Dermis microvascular lymphatic vessel endothelial cell (primary cell): ENCODE measurements at regions not wholly inside any gene's neighbourhood (a gene's known extent, or its start where the extent isn't known, plus 50 kb on each side); places are given as distances from the start of the nearest gene placed in this dataset.

Experiments
- DNase-seq, 2 donors: peaks; one replicate each; pipeline versions ENCODE4 v3.0.0 to v3.0.0-alpha.2; 2010; ENCODE audit warnings: low read depth in 2 of 2

DNA sequence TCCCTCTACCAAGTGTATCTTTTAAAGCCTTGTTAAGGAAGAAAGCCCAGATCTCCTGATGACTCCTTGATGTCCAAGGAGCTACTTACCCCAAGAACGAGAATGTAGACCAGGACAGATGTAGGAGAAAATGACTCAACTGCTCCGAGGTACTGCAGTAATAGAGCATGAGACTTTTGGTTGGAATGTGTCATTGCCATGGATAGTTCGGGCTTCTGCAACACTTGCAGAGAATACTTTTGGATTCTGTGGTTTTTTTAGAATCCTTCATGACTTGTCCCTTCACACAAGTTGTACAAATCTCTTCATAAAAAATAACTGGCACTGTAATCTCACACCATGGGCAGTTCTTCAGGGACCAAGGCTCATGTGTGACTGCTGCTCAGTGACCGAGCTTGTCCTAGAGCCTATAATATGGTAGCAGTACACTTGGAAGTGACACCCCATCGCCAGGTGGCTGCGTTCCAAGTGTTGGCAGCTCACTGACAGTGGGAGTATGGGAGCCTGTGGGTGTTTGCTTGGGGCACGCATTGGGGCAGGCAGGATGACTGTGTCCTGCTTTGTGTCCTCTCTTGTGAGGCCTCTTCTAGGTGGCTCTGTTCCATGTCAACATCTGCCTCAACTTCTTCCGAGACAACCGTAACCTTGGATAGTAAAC is 87.9 kb upstream of the WDR1 start:
- no peak for DNase-seq

DNA sequence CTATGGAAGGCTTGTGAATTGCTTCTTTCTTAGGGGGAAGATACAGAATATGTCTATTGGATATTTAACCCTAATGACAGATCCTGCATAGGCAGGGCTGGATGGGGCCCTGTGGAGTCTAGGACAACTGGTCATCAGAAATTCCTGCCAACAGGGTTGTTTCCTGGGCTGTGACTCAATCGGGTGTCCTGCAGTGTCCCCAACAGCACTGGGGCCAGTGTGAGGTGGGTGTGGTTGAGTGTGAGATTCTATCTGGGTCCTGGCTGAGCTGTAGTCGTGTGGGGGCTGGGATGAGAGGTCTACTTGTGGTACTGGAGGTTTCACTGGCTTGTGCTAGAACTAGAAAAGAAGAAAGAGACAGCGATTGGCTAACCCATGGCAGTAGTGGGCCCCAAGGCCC is 87.3 kb upstream of the WDR1 start:
- no peak for DNase-seq

DNA sequence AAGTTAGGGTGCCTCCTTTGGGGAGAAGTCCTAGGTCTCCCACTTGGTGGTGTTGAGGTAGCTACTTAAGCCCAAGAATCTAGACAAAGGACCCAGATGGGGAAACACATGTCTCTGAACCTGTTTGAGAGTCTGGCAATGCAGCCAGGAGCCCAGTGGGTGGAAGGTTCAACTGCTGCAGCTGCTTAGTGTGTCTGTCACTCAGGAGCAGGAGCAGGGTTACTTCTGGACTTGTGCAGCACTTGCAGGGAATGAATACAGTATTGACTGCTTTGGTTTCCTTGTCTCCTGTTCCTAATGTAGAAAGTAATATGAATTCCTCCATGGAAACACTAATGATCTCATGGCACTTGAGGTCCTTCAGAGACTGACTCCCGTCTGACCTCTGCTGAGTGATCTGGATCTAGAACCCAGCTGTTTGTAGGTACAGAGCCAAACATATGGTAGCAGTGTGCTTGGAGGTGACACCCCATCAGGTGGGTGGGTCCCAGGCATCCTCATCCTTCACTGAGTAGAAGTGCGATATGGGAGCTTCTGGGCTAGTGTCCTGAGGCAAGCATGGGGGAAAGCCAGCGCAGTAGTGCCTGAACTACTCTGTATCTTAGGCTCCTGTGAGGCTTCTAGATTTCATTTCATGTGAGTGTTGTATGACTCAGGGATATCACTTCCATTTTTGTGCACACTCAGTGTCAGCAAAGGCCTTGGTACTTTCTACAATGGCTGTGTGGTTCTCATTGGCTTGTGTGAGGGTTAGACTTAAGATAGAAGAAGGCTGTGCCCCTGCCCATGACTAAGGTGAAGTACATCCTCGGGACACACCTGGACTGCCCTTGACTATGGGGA is 85.0 kb upstream of the WDR1 start:
- DNase-seq: no peak

DNA sequence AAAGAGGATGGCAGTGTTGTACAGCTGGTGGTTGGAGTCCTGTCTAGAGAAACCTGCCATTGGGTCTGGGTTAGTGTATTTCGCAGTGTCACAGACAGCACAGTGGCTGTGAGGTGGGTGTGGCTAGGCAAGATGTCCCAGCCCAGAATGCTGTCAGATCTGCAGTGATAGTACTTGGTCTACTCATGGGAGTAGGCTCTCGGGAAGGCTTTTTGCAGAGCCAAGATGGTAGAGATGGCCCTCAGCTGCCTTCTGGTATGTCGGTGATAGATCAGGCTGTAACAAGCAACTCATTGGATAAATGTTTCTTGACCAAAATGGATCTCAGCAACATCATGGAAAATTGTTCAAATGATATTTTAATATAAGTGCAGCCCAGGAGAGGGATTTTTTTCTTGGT is 84.3 kb upstream of the WDR1 start:
- no peak for DNase-seq

DNA sequence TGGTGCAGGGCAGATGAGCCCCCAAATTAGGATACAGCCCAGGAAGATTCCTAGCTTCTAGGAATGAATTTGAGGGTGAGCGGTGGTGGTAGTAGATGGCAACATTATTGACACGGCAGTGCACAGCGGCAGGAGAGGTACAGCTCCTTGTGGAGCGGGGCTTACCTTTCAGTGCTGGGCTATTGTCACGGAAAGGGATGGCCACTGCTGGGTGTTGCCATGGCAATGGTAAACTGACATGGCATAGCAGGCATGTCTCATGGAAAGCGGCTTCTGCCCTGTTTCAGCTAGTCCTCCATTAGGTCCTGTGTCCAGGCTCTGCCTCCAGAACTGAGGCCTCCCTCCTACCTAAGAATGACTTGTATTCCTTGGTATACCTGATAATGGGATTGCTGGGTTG is 81.8 kb upstream of the WDR1 start:
- no peak for DNase-seq

DNA sequence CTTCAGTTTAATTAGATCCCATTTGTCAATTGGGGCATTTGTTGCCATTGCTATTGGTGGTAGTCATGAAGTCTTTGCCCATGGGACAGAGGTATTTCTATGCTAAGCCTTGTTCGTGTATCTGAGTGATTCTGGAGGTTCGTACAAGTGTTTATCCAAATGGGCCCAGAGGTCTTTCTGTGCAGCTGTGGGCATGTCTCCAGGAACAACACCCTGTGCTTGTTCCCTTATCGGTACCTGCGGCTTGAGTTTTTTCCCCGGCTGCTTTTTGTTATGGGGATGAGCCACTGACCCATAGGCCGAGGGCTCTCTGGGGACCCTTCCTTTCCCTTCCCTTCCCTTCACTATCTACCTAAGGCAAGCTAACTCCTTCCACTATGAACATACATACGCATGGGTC is 81.4 kb upstream of the WDR1 start:
- DNase-seq: no peak

DNA sequence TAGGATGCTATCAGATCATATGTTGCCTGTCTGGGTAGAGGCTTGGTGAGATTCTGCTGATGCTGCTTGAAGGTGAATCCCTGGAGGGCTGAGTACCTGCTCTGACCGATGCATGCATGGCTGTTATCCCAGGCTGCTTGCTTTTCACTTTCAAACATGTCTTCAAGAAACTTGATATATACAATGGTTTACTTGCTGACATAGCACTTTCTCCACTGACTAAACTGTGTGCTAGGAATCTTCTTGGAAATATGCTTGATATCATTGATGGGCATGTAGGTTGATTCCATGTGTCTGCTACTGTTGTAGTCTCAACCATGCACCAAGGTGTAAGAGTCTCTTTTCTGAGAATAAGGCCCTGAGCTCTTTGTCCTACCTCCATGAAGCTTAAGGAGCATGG is 79.6 kb upstream of the WDR1 start:
- DNase-seq: no peak

DNA sequence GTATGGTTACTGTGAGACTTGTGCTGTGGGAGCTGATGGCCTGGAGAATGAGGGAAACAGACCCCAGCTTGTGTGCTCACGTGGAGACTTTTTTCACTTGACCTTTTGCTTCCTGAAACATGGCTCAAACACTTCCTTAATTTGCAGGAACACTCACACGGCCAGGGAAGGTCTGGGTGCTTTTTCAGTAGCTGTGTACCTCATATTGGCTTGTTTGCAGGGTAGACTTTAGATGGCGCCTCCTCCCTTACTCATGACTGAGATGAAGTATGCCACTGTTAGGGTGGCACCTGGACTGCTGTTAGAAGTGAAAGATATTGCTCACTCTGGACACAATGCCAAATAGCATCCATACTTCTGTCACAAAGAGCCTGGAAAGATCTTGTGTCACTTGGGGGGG is 75.7 kb upstream of the WDR1 start:
- DNase-seq: no peak

DNA sequence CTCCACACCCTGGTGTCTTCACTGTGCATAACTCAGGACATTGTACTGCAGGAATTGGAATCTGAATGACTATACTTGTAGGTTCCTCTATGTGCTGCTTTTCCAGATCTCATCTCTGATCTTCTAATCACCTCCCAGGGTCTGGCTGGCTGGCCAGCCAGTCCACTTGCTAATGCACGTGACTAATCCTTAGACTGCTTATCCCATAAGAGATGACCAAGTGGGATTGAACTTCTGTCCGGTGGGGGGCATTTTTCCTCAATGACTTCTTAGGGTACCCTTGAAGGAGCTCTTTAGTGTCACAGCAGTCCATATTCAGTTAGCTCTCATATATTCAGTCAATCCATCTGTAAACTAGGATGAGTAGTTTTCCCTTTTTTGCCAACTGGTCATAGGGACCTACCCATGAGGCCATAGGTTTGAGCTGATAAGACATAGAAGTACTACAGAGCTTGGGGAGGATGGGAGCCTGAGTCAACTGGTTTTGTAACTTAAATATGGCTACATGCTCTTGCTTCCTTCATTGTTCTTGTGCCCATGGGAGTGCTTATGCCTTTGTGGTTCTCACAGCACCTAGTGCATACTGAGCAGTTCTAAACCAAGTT is 71.9 kb upstream of the WDR1 start:
- DNase-seq: no peak

DNA sequence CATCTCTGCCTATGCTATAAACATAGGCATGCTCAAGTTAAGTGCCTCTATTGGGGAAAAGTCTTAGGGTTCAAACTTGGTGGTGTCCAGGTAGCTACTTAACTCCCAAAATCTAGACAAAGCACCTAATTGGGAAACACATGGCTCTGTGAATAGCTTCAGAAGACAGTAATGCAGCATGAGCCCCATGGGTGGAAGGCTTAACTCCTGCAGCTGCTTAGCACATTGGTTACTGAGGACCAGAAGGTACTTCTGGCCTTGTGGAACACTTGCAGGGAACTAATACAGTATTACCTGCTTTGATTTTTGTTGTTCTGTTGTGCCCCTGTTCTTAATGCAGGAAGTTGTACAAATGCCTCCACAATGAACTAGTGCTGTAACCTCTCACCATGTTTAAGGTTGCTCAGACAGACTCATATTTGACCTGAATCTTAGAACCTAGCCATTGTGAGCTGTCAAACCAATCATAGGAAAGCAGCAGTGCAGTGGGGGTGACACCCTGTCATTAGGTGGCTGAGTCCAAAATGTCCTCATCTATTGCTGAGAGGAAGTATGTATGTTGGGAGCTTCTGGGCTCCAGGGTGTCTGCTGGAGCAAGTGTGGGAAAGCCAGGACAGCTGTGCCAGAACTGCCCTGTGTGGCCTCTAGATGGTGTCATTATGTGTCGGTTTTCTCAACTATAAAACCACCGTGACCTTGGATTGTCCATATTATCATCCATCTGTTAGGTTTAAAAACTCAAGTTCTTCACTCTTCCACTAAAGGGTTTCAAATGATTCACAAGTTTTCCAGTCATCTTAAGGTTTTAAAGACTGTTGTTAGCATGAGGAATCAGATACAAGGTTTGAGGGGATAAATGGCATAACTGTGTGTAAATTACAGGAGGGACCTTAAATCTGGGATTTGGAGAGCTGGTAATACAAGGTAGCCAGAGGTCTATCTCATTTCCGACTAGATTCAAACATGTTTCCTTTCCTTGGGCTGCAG is 69.9 kb upstream of the WDR1 start:
- DNase-seq: peak in 1 of 2 donors; percentile 7

DNA sequence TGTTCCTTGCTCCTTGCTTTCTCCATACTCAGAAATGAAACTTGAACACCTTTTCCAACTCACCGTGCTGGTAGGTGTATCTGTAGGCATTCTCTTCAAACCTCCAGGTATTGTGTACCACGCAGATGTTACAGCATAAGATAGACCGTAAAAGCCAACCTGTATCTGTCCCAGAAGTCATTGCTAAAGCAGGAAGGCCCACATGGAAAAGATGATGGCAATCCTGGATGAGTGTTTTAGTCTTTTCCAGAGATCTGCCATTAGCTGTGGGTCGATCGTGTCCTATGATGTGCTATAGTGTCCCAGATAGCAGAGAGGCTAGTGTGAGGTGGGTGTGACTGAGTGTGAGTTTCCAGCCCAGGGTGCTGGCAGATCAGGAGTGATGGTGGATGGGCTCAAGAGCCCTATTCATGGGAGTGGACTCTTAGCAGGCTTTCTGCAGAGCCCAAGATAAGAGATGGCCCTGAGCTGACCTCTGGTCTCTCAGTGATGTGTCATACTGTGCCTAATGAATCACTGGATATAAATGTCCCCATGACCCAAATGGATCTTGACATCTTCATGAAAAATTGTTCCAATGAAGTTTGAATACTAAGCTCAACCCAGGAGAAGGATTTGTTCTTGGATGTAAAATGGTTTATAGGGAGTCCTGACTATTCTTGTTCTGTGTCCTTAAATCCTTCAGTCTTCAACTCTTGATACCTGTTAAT is 69.1 kb upstream of the WDR1 start:
- peak in 1 of 2 donors; percentile 10 for DNase-seq

DNA sequence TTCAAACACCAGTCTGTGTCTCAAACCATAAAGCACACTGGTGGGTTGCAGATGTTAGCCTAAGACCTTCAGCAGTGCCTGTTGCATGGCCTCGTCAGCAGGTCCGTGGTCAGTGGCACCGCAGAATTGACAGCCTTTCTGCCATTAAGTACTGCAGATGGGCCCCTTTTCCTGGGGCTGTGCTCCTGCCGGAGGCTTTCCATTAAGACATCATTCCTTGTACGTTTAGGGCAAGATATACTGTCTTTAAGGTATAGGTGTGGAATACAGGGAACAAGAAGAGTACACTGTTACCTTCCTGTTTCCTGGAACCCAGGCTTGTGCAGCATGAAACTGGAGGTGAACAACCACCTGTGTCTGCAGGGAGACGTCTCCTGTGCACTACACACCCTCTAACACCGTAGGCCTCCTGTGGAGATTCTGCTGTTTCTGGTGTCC is 67.9 kb upstream of the WDR1 start:
- DNase-seq: no peak

DNA sequence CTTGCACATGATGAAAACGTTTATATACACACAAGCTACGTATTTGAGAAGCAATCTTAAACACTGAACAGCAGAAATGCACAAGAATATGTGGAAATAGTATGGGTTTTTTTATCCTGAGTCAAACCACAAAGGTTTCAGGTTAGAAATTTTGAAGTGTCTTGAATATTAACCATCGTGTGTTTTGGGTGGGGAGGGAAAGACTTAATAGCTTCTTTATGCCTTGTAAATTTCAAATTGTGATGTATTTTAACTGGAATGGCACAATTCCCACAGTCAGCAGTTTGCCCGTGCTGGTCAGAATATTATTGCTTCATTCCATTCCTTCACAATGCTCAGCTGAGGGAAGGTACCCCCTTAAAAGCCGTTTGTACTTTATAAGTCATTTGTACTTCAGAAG is 67.4 kb upstream of the WDR1 start:
- no peak for DNase-seq

DNA sequence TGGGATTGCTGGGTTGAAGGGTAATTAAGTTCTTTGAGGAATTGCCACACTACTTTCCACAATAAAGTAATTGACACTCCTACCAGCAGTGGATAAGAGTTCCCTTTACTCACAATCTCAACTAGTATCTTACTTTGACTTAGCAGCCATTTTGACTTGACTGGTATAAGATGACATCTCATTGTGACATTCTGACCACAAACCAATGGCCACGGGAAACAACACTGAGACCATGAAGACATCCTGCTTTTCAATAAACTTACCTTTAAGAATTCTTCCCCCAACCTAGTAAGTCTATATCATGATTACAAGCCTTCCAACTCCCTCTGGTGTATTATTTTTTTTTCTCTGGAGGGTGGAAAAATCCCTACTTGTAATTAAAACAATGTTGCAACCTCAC is 66.9 kb upstream of the WDR1 start:
- no peak for DNase-seq

DNA sequence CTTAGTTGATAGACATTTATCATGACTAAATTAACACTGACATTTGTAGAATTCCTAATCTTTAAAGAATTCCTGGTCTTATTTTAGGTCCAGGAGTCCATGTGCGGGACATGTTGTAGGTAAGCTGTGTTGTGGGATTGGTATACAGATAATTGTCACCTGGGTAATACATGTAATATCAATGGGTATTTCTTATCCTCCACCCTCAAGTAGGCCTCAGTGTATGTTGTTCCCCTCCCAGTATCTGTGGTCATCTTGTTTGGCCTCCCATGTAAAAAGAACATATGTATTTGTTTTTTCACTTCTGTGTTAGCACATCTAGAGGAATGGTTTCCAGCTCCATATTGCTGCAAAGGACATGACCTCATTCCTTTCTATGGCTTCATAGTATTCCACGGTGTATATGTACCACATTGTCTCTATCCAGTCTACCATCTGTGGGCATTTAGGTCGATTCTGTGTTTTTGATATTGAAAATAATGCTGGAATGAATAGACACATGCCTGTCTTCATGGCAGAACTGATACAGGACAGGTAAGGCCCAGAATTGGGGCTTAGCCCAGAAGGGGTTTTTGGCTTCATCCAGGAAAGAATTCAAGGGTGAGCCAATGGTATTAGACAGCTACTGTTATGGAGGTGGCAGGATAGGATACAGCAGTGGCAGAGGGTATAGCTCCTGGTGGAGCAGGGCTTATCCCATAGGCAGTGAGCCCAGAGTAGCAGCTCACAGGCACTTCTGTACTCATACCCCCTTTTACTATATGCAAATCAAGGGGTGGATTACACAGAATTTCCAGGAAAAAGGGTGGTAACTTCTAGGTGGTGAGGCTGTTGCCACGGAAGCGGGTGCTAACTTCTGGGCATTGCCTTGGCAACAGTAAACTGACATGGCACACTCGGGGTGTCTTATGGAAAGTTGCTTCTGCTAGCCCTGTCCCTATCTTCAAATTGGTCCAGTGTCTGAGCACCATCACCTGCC is 66.1 kb upstream of the WDR1 start:
- no peak for DNase-seq

DNA sequence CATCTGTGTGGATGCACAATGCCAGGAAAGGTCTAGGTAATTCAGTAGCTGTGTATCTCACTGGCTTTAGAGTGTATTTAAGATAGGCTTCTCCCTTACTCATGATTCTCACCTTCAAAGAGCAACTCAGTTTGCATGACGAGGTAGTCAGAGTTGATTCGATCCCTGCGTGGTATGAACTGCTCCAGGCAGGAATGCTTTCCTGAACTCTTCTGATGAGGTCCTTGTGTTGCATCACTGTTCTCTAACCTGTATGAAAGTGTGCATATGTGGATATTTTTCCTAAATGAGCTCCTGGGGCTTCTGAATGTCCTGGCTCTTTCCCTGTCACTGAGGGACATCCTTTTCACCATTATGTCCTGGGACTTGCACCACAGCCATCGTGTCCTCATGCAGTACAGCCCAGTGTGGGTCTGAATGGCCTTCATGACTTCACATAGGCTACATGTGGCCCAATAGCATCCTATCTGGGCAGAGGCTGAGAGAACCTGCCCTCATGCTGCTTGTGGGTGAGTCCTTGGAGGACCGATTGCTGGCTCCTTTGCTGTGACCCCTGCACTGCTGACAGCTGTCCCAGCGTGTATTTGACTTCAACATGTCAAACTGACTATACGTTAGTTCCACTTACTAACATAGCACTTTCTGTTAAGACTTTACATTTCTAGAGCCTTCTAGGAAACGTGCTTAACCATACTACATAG is 65.3 kb upstream of the WDR1 start:
- no peak for DNase-seq

DNA sequence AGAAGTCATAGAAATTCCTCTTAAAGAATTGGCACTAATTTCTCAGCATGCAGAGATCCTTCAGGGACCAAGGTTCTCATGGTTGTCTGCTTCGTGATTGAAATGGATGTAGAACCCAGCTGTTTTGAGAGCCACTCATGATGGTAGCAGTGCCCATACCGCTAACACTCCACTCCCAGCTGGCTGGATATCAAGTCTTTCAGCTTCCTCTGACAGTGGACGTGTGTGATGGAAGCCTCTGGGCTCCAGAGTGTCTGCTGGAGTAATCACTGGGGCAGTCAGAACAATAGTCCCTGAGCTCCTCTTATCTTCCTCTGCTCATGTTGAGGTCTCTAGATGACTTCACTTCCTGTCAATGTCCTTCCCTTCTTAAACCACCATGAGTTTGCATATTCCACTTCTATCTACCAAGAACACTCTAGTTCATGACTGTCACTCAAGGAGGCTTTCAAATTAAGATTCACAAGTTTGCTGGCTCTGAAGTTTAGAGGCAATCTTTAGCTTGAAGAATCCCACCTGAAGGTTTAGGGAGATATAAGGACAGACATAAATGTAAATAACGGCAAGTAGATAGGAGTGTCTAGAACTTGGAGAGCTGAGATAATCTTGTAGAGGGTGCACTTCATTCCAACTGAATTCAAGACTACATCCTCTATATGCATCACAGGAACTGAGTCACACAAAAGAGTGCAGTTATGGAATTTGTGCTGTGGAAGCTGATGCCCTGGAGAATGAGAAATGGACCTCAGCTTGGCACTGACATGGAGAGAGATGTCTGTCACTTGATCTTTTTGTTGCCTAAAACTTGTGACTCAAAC is 64.5 kb upstream of the WDR1 start:
- peak in 1 of 2 donors; percentile 70 for DNase-seq

DNA sequence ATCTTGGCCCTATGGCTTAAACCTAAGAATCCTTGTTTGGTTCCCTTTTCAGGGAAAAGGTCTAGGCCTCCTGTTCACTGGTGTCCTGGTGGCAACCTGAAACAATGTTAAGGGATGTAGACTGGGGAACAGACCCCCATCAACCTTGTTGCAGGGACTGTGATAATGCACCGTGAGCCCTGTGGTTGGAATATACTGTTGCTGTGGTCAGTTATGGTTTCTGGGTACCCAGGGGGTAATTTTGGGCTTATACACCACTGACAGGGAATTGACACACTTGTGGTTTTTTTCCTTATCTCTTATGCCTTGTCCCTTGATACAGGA is 64.0 kb upstream of the WDR1 start:
- DNase-seq: no peak
